Heart right ventricle (tissue), 16 donors: ENCODE measurements at regions not wholly inside any gene's neighbourhood (a gene's known extent, or its start where the extent isn't known, plus 50 kb on each side); places are given as distances from the start of the nearest gene placed in this dataset.

Source experiments
- ATAC-seq, 8 donors: fragments of 200-7000 bp; cut with Tn5 transposase; one replicate each; pipeline ENCODE4 v1.9.1; 2020; ENCODE audit warnings: mild to moderate bottlenecking in 8 of 8, moderate library complexity in 8 of 8, moderate number of reproducible peaks in 1 of 8
- DNase-seq, 2 donors: peaks; one replicate each; pipeline ENCODE4 v3.0.0-alpha.2; 2020
- H3K27ac ChIP-seq, 10 donors: fragments of 200-600 bp; sonication (generic) in 2 of 10; one replicate each; pipeline versions ENCODE4 v1.5.0 to v1.8.0; 2020 to 2022; ENCODE audit warnings: mild to moderate bottlenecking in 3 of 10
- H3K27me3 ChIP-seq, 7 donors: fragments of 200-600 bp; one replicate each; pipeline ENCODE4 v1.8.0; 2021 to 2022; ENCODE audit warnings: mild to moderate bottlenecking in 2 of 7
- H3K36me3 ChIP-seq, 9 donors: fragments of 200-600 bp; sonication (generic) in 1 of 9; one replicate each; pipeline versions ENCODE4 v1.5.0 to v1.8.0; 2020 to 2022; ENCODE audit warnings: mild to moderate bottlenecking in 2 of 9
- H3K4me1 ChIP-seq, 9 donors: fragments of 200-600 bp; sonication (generic) in 1 of 9; one replicate each; pipeline versions ENCODE4 v1.5.0 to v1.8.0; 2020 to 2022; ENCODE audit warnings: mild to moderate bottlenecking in 4 of 9
- H3K4me3 ChIP-seq, 10 donors: fragments of 200-600 bp; sonication (generic) in 2 of 10; one replicate each; pipeline versions ENCODE4 v1.5.0 to v1.8.0; 2020 to 2022; ENCODE audit warnings: mild to moderate bottlenecking in 7 of 10, moderate library complexity in 2 of 10
- H3K9me3 ChIP-seq, 11 donors: fragments of 200-600 bp in 10 of 11; sonication (generic) in 2 of 11; one replicate each; pipeline versions ENCODE4 v1.5.0 to v1.8.0; 2013 to 2022; ENCODE audit warnings: mild to moderate bottlenecking in 2 of 11, control low read depth in 1 of 11, moderate library complexity in 1 of 11
- WGBS, 2 donors: extraction: QIAGEN DNeasy Blood & Tissue Kit; methylation state at CpG; one replicate each; pipeline ENCODE4 v1.1.7; 2013; ENCODE audit warnings: inconsistent platforms in 1 of 2; 5-methylcytosine and 5-hydroxymethylcytosine counted together
- intact Hi-C, 10 donors: fragments of 100-400 bp; cut with DNase I; formaldehyde crosslinking; loops; one replicate each; pipeline versions ENCODE4 v1.11.1 to v1.14.2; 2022
- TF ChIP-seq, protein P1 (sequence below), 9 donors: fragments of 200-600 bp; sonication (generic) in 2 of 9; IDR thresholded peaks; one replicate each; pipeline versions ENCODE4 v1.5.0 to v1.8.0; 2021 to 2022; ENCODE audit warnings: antibody characterized with exemption in 9 of 9, mild to moderate bottlenecking in 5 of 9, moderate library complexity in 1 of 9
- donor health status: Arrhythmogenic right ventricular cardiomyopathy.
- donor health status: ischemic (EF 13 %, LVEDD 7.1; RV severe dilation, severe dysfunction).
- donor health status: healthy with polysubstance abuse.
- donor health status: DM: no; HTN: yes; CAD: no.
- donor health status: DM: no; HTN: no; CAD: no.
- donor health status: ischemic (EF 25% LVEDD 6.9; RV normal size, moderate dysfunction).
- donor health status: ischemic (EF 25% LVEDD 5.7; RV mildly dilated, moderate dysfunction).
- donor health status: healthy.
- donor health status: DM: yes; HTN: yes; CAD: no.
- donor health status: Ischemic cardiomyopathy.
- donor health status: ischemic (EF 35%, LVEDD 5.7; RV mildly dilated, moderate dysfunction).
- donor health status: nonischemic (EF 11% LVEDD 7.7; RV severe dilation, severe dysfunction).
- donor health status: DM: yes; HTN: yes; CAD: no.
- donor health status: PGD.
- donor health status: ischemic (EF 29% LVEDD 5.4; RV normal size, mild dysfunction).
- donor health status: nonischemic (EF 23%, LVEDD 6.1; RV moderate dilation, normal function).

DNA sequence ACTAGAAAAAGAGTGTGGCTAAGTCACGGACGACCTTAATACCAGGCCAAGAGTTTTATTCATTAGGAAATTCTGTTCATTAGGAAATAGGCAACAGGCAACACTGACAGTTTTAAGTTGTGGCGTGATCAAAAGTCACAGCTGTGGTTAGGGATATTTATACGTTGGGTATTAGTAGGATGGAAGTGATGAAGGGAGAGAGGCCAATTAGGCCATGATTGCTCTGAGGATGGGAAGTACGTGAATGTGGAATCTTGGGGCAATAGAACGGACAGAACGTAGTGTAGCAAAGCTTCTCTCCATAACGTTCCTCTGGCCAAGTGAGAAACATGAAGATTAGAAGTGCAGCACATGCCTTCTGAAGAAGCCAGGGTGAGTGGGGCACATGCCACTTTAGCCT is 290.1 kb upstream of the ZNF608 start:
- WGBS, 2 donors, result 92 to 94% methylated on average over 8 of the region's 8 CpGs

DNA sequence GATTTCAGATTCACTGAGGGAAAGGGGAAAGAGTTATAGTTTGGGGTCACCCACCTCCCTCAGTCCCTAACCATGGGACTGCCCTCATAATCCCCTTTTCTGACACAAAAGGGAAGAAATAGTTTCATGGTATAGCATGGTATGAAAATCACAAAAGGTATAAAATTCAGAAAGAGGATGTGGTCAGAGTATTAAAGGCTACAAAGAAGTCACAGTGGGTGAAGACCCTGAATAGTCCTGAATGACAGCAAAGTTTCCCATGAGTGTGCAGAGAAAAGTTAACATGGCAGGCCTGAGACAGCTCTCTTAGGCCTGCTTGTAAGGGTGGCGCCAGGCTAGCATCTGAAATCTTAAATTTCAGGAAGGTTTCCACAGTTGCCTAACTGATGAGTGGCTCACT is 290.6 kb upstream of the ZNF608 start:
- H3K36me3 ChIP-seq, result no peaks in the 10 kb centered on the region
- no peak overlapping the region for H3K4me3 ChIP-seq
- H3K4me1 ChIP-seq, result peaks cover 0 to 11% (median 5%) of the 10 kb centered on the region in 9 donors
- intact Hi-C loops, result no loop called here
- ATAC-seq (no peak), DNase-seq (no peak)
- WGBS, 2 donors, result 92 to 97% methylated on average over 1 of the region's 1 CpG
- H3K9me3 ChIP-seq, result no peaks in the 10 kb centered on the region
- no peak overlapping the region for H3K27ac ChIP-seq
- TF ChIP-seq, protein P1, sequence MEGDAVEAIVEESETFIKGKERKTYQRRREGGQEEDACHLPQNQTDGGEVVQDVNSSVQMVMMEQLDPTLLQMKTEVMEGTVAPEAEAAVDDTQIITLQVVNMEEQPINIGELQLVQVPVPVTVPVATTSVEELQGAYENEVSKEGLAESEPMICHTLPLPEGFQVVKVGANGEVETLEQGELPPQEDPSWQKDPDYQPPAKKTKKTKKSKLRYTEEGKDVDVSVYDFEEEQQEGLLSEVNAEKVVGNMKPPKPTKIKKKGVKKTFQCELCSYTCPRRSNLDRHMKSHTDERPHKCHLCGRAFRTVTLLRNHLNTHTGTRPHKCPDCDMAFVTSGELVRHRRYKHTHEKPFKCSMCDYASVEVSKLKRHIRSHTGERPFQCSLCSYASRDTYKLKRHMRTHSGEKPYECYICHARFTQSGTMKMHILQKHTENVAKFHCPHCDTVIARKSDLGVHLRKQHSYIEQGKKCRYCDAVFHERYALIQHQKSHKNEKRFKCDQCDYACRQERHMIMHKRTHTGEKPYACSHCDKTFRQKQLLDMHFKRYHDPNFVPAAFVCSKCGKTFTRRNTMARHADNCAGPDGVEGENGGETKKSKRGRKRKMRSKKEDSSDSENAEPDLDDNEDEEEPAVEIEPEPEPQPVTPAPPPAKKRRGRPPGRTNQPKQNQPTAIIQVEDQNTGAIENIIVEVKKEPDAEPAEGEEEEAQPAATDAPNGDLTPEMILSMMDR (IDR thresholded peaks at IDR 0.05), result no peak
- H3K27me3 ChIP-seq, result no peaks in the 10 kb centered on the region

More for the DNA sequence above, 290.1 kb upstream of the ZNF608 start:
- Histone ChIP-seq H3K27ac (no peak overlapping the region), H3K27me3 (no peaks in the 10 kb centered on the region), H3K4me1 (peaks cover 0 to 7% (median 0%) of the 10 kb centered on the region in 9 donors), H3K36me3 (no peaks in the 10 kb centered on the region), H3K9me3 (no peaks in the 10 kb centered on the region), H3K4me3 (no peak overlapping the region)
- intact Hi-C loops, result no loop called here
- no peak for DNase-seq
- TF ChIP-seq, protein P1 (IDR thresholded peaks at IDR 0.05), result no peak
- ATAC-seq, result no peak

DNA sequence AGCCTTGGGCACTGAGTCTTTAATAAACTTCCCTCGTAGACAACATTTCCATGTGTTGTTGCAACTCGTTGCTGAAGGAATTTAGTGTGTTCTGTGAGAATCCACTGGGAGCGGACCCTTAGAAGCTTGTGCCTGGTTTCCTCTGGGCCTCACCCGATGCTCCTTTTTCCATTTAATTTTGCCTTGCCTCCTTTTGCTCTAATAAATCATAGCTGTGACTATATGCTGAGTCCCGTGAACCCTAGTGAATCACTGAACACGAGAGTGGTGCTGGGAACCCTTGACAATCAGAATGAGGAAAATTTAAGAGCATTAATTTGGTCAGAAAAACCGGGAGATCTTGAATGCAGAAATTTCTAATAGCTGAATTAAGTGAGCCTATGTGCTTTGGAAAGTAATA is 291.1 kb upstream of the ZNF608 start:
- no peaks in the 10 kb centered on the region for H3K9me3 ChIP-seq
- TF ChIP-seq, protein P1 (IDR thresholded peaks at IDR 0.05), result no peak
- no peaks in the 10 kb centered on the region for H3K36me3 ChIP-seq
- no peak for DNase-seq
- no peak overlapping the region for H3K27ac ChIP-seq
- H3K27me3 ChIP-seq, result no peaks in the 10 kb centered on the region
- peaks cover 0 to 16% (median 10%) of the 10 kb centered on the region in 9 donors for H3K4me1 ChIP-seq
- WGBS, 2 donors, result 94 to 95% methylated on average over 7 of the region's 7 CpGs
- no peak overlapping the region for H3K4me3 ChIP-seq
- ATAC-seq, result no peak
- intact Hi-C loops, result no loop called here

DNA sequence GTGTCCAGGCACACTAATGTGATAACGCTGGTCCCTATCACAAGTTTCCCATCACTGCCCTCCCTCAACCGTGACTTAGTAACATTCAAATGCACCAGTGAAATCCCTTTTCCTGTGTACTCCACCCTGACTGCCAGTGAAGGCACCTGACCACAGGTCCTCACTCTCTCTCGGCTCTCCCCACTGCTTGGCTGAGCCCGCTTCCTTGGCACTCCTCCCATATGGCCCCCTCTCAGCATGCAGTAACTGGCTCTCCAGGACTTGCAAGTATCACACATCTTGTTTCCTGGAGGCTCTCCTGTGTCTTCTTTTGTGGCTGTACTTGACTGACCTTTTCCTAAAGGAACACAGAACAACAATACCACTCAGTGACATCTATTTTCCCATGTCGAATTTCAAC is 292.0 kb upstream of the ZNF608 start:
- Histone ChIP-seq H3K9me3 (no peaks in the 10 kb centered on the region), H3K4me3 (no peak overlapping the region), H3K36me3 (no peaks in the 10 kb centered on the region), H3K27ac (no peak overlapping the region), H3K27me3 (no peaks in the 10 kb centered on the region), H3K4me1 (peaks cover 0 to 25% (median 18%) of the 10 kb centered on the region in 9 donors)
- TF ChIP-seq, protein P1 (IDR thresholded peaks at IDR 0.05), result no peak
- ATAC-seq, result no peak
- WGBS, 2 donors, result 77 to 83% methylated on average over 5 of the region's 5 CpGs
- intact Hi-C loops, result no loop called here
- no peak for DNase-seq
